GM20000 (cell line): ENCODE measurements at regions not wholly inside any gene's neighbourhood (a gene's known extent, or its start where the extent isn't known, plus 50 kb on each side); places are given as distances from the start of the nearest gene placed in this dataset.

Experiments
- DNase-seq: peaks from one replicate; pipeline ENCODE4 v3.0.0; 2012; ENCODE audit warnings: low spot score
- CTCF ChIP-seq: IDR thresholded peaks from 2 replicates; pipeline ENCODE4 v1.5.1; 2012; ENCODE audit warnings: mild to moderate bottlenecking, control low read depth; ENCODE audit errors: extremely low read depth, missing control alignments

- TF ChIP-seq CTCF = no peak
- no peak for DNase-seq
Measured at GRCh38 chr1:221182791-221183533, 303.7 kb downstream of the HLX start.

DNA sequence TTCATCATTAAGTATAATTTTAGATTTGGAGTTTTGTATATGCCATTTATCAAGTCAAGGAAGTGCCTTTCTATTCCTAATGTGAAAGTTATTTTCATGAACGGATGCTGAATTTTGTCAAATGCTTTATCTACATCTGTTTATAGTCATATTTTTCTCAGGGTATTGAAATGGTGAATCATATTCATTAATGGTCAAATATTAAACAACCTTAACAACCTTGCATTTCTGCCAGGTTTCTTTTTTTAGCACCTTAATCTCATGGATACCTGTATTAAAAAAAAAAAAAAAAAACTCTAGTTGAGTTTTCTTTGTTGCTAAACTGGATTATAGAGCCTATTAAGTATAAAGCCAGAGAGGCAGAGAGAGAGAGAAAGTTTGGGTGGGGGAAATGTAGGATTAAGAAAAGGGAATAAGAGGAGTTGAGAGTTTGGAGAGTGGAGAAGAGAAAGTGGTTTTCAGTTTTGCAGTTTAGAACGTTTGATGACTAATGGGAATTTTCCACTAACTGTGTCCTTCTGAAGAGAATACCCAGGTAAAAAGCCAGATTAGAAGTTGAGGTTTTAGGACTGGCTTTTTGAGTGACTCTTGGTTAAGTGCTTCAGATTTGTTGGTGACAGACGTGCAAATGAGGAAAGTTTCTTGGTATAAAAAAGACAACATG is 305.0 kb downstream of the HLX start:
- TF ChIP-seq CTCF = no peak
- no peak for DNase-seq

- DNase-seq = no peak
- TF ChIP-seq CTCF = no peak
Measured at GRCh38 chr1:221187174-221187573, 307.9 kb downstream of the HLX start.

GRCh38 chr1:221188458-221188857 is 309.2 kb downstream of the HLX start:
- TF ChIP-seq CTCF = no peak
- DNase-seq = no peak

DNA sequence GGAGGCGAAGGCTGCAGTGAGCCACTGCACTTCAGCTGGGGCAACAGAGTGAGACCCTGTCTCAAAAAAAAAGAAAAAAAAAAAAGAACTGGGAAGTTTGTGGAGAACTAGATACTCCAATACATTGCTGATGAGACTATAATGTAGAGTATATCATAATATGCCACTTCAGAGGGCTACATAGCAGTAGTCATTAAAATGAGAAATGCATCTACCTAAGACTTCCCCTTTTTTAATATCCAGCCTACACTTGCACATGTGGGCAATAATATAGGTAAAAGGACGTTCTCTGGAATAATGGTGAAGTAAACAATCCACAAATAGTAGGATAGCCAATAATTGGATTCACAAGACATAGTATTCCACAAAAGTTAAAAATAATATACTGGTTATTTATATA is 311.0 kb downstream of the HLX start:
- TF ChIP-seq CTCF = no peak
- no peak for DNase-seq

GRCh38 chr1:221192055-221192454 is 312.8 kb downstream of the HLX start:
- TF ChIP-seq CTCF = no peak
- no peak for DNase-seq

DNA sequence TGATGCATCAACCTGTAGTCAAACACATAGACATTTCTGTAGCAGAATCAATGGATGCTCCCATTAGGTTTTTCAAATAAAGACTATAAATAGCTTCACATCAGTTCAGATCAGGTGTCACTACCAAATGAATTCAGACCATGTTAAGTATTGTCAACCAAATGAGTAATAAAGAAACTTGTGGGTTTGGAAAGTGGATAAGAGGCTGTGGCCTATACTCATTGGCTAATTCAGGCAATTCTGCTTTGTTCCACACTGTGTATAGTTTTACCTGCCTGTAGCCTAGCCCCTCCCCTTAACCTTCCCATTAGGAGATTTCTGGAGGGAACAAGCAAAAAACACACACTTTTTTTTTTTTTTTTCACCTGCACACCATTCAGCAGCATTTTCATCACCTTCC is 321.2 kb downstream of the HLX start:
- no peak for DNase-seq
- TF ChIP-seq CTCF = no peak
